Prostate gland (tissue), 2 donors: ENCODE measurements at regions not wholly inside any gene's neighbourhood (a gene's known extent, or its start where the extent isn't known, plus 50 kb on each side); places are given as distances from the start of the nearest gene placed in this dataset.
"Not testable (repeated sequence)": the region's sequence is repeated elsewhere in the genome, so short reads cannot be mapped to it uniquely, and the experiment has no call there.

ENCODE experiments used
- POLR2A ChIP-seq: fragments of 450-650 bp; IDR thresholded peaks from one replicate; pipeline ENCODE4 v1.6.1; 2016; ENCODE audit warnings: antibody characterized with exemption, mild to moderate bottlenecking
- POLR2AphosphoS5 ChIP-seq: sonication (generic); formaldehyde crosslinking; IDR thresholded peaks from one replicate; pipeline ENCODE4 v1.6.1; 2017; ENCODE audit warnings: antibody characterized with exemption
- TF ChIP-seq, protein P1 (sequence below), 4 experiments: fragments of 200-600 bp in 2 of 4; fragments of 450-650 bp in 2 of 4; sonication (generic) in 2 of 4; IDR thresholded peaks; 1 replicate in 3 of 4; 2 replicates in 1 of 4; pipeline ENCODE4 v1.5.1; 2016 to 2019; ENCODE audit warnings: antibody characterized with exemption in 4 of 4, mild to moderate bottlenecking in 2 of 4, moderate library complexity in 2 of 4

DNA sequence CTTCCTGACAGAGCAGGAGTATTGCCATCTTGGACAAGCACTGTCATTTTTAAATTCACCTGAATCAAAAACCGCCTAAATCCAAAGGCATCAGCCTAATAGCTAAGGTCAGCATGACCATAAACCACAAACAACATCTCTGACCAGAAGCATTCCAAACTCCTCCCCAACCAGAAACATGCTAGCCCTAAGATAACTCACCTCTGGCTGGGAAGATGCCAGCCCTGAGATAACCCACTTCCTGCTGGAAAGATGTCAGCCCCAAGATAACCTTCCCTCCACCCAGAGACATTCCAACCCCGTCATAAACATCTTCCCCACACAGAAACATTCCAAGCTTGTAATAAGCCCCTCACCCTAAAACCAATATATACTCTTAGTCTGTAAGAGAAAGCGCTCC lies 250.1 kb upstream of the NRP1 start:
- TF ChIP-seq POLR2AphosphoS5, POLR2A: not testable (repeated sequence)
- TF ChIP-seq, protein P1, sequence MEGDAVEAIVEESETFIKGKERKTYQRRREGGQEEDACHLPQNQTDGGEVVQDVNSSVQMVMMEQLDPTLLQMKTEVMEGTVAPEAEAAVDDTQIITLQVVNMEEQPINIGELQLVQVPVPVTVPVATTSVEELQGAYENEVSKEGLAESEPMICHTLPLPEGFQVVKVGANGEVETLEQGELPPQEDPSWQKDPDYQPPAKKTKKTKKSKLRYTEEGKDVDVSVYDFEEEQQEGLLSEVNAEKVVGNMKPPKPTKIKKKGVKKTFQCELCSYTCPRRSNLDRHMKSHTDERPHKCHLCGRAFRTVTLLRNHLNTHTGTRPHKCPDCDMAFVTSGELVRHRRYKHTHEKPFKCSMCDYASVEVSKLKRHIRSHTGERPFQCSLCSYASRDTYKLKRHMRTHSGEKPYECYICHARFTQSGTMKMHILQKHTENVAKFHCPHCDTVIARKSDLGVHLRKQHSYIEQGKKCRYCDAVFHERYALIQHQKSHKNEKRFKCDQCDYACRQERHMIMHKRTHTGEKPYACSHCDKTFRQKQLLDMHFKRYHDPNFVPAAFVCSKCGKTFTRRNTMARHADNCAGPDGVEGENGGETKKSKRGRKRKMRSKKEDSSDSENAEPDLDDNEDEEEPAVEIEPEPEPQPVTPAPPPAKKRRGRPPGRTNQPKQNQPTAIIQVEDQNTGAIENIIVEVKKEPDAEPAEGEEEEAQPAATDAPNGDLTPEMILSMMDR (IDR thresholded peaks at IDR 0.05), result not testable (repeated sequence)
